GM12878 (cell line): ENCODE measurements at regions not wholly inside any gene's neighbourhood (a gene's known extent, or its start where the extent isn't known, plus 50 kb on each side); places are given as distances from the start of the nearest gene placed in this dataset.

Source experiments
- ATAC-seq: fragments of 200-7000 bp; cut with Tn5 transposase; 3 replicates; pipeline ENCODE4 v1.9.1; 2020; ENCODE audit warnings: mild to moderate bottlenecking, moderate library complexity
- BruUV-seq: library from RNA; stranded (reverse); fragments of 400-500 nt; replicated peaks from 2 replicates; lab custom pipeline; 2021; lab: Mats Ljungman, UMichigan
- CTCF ChIA-PET: fragments of 300-600 bp; sonication (Branson Sonifier 250); formaldehyde crosslinking; extraction: SDS; loops from one replicate; lab custom pipeline; 2021; ENCODE audit warnings: inconsistent platforms; lab: Yijun Ruan, JAX
- POLR2A ChIA-PET: fragments of 350-600 bp; formaldehyde crosslinking; extraction: SDS; loops from one replicate; lab custom pipeline; 2021; ENCODE audit warnings: inconsistent platforms; lab: Charles Lee
- RAD21 ChIA-PET: fragments of 300-600 bp; sonication (Branson Sonifier 250); formaldehyde crosslinking; loops from one replicate; lab custom pipeline; 2023; ENCODE audit warnings: antibody characterized with exemption; ENCODE audit not compliant: unreplicated experiment; lab: Charles Lee
- SMC1A ChIA-PET: fragments of 300-600 bp; sonication (Branson Sonifier 250); formaldehyde crosslinking; loops from one replicate; lab custom pipeline; 2023; ENCODE audit not compliant: unreplicated experiment, uncharacterized antibody; lab: Charles Lee
- DNase-seq: peaks from one replicate; pipeline ENCODE4 v3.0.0-alpha.2; 2011; ENCODE audit warnings: low read depth, low spot score
- FAIRE-seq: peaks from 3 replicates; lab custom pipeline; 2011; peaks lifted over from hg19 to GRCh38; lab: Jason Lieb, UNC
- H2AFZ ChIP-seq: 2 replicates; pipeline ENCODE4 v1.6.0; 2011; ENCODE audit warnings: low read depth, low read length, control low read depth; ENCODE audit not compliant: control insufficient read depth
- H3K27ac ChIP-seq: 2 replicates; pipeline ENCODE4 v1.5.1; 2011; ENCODE audit warnings: control low read depth; ENCODE audit not compliant: control insufficient read depth, insufficient read depth
- H3K27me3 ChIP-seq, 2 experiments: replicated peaks in 1 of 2; 2 replicates each; pipeline versions ENCODE4 v1.6.0 to v1.6.1; 2011; ENCODE audit warnings: low read length in 1 of 2; ENCODE audit not compliant: control insufficient read depth in 2 of 2, insufficient read depth in 2 of 2
- H3K36me3 ChIP-seq, 2 experiments: 2 replicates each; pipeline ENCODE4 v1.5.1; 2011; ENCODE audit warnings: low read length in 1 of 2; ENCODE audit not compliant: control insufficient read depth in 2 of 2, insufficient read depth in 2 of 2
- H3K4me1 ChIP-seq: 2 replicates; pipeline ENCODE4 v1.6.1; 2011; ENCODE audit warnings: mild to moderate bottlenecking, low read length, moderate library complexity, mixed read lengths; ENCODE audit not compliant: control insufficient read depth, insufficient read depth
- H3K4me2 ChIP-seq: 2 replicates; pipeline ENCODE4 v1.6.0; 2011; ENCODE audit warnings: control low read depth; ENCODE audit not compliant: control insufficient read depth, insufficient read depth
- H3K4me3 ChIP-seq: fragments of 200-600 bp; sonication (generic); 2 replicates; pipeline ENCODE4 v1.5.1; 2016
- H3K79me2 ChIP-seq: 2 replicates; pipeline ENCODE4 v1.6.0; 2011; ENCODE audit warnings: low read length; ENCODE audit not compliant: control insufficient read depth, insufficient read depth
- H3K9ac ChIP-seq: 2 replicates; pipeline ENCODE4 v1.8.0; 2011; ENCODE audit warnings: low read length, control low read depth, mixed read lengths; ENCODE audit not compliant: control insufficient read depth, insufficient read depth
- H3K9me3 ChIP-seq: replicated peaks from 3 replicates; pipeline ENCODE4 v1.5.1; 2011; ENCODE audit warnings: mild to moderate bottlenecking, low read length; ENCODE audit not compliant: control insufficient read depth, insufficient read depth
- H4K20me1 ChIP-seq: 2 replicates; pipeline ENCODE4 v1.6.0; 2011; ENCODE audit not compliant: control insufficient read depth, insufficient read depth
- ATF2 ChIP-seq: IDR thresholded peaks from 2 replicates; pipeline ENCODE4 v1.6.1; 2012; ENCODE audit warnings: low read length, inconsistent platforms
- BRCA1 ChIP-seq: IDR thresholded peaks from 2 replicates; pipeline ENCODE4 v1.6.1; 2011; ENCODE audit warnings: low read depth, low read length, improper control_type of control experiment
- CEBPB ChIP-seq, 2 experiments: fragments of 150-350 bp in 1 of 2; IDR thresholded peaks; 2 replicates each; pipeline ENCODE4 v1.6.1; 2012 to 2014; ENCODE audit warnings: low read depth in 2 of 2, low read length in 2 of 2, borderline replicate concordance in 1 of 2, inconsistent platforms in 1 of 2
- DPF2 ChIP-seq: fragments of 450-650 bp; IDR thresholded peaks from 2 replicates; pipeline ENCODE4 v1.6.1; 2017; ENCODE audit warnings: mild to moderate bottlenecking
- HDAC2 ChIP-seq: fragments of 200-600 bp; sonication (generic); IDR thresholded peaks from 2 replicates; pipeline ENCODE4 v1.6.1; 2017
- IRF5 ChIP-seq: fragments of 450-650 bp; IDR thresholded peaks from 2 replicates; pipeline ENCODE4 v1.6.1; 2017; ENCODE audit warnings: borderline replicate concordance
- LARP7 ChIP-seq: fragments of 450-650 bp; IDR thresholded peaks from 2 replicates; pipeline ENCODE4 v1.6.1; 2017; ENCODE audit warnings: mild to moderate bottlenecking
- MEF2A ChIP-seq: IDR thresholded peaks from 2 replicates; pipeline ENCODE4 v1.6.1; 2011; ENCODE audit warnings: low read depth, mild to moderate bottlenecking, low read length, moderate library complexity; ENCODE audit not compliant: insufficient read depth
- POLR2AphosphoS2 ChIP-seq: IDR thresholded peaks from 2 replicates; pipeline ENCODE4 v1.6.1; 2011; ENCODE audit warnings: low read depth, mild to moderate bottlenecking, low read length, improper control_type of control experiment, moderate library complexity
- RELA ChIP-seq: fragments of 450-650 bp; IDR thresholded peaks from 2 replicates; pipeline ENCODE4 v1.8.0; 2014; ENCODE audit warnings: borderline replicate concordance; ENCODE audit not compliant: partially characterized antibody
- SIX5 ChIP-seq: IDR thresholded peaks from 2 replicates; pipeline ENCODE4 v1.6.1; 2011; ENCODE audit warnings: mild to moderate bottlenecking, low read depth, low read length, moderate library complexity; ENCODE audit not compliant: severe bottlenecking
- SP1 ChIP-seq: IDR thresholded peaks from one replicate; pipeline ENCODE4 v1.6.1; 2011; ENCODE audit warnings: low read depth, low read length
- SREBF2 ChIP-seq: IDR thresholded peaks from 2 replicates; pipeline ENCODE4 v1.6.1; 2012; ENCODE audit warnings: mild to moderate bottlenecking, low read length
- TCF3 ChIP-seq: IDR thresholded peaks from 2 replicates; pipeline ENCODE4 v1.6.1; 2012; ENCODE audit warnings: low read depth, mild to moderate bottlenecking, low read length, borderline replicate concordance; ENCODE audit not compliant: insufficient read depth
- USF2 ChIP-seq: IDR thresholded peaks from 2 replicates; pipeline ENCODE4 v1.6.1; 2011; ENCODE audit warnings: low read depth, low read length, improper control_type of control experiment, borderline replicate concordance
- ZNF217 ChIP-seq: fragments of 450-650 bp; IDR thresholded peaks from 2 replicates; pipeline ENCODE4 v1.6.1; 2017; ENCODE audit warnings: antibody characterized with exemption, mild to moderate bottlenecking
- WGBS: methylation state at CpG from one replicate; pipeline ENCODE4 v1.1.6; 2016; ENCODE audit warnings: low lambda C conversion rate; ENCODE audit not compliant: insufficient replicate concordance, insufficient coverage; ENCODE audit errors: missing lambda C conversion rate; 5-methylcytosine and 5-hydroxymethylcytosine counted together
- in situ Hi-C: fragments of 300-500 bp; cut with MboI; formaldehyde crosslinking; loops from 9 replicates; pipeline ENCODE4 v1.14.3; 2018; ENCODE audit warnings: mixed read lengths
- intact Hi-C: fragments of 100-400 bp; cut with micrococcal nuclease; formaldehyde crosslinking; loops from one replicate; pipeline ENCODE4 v1.14.2; 2022; ENCODE audit not compliant: unreplicated experiment
- TF ChIP-seq, protein P1 (sequence below): IDR thresholded peaks from 2 replicates; pipeline ENCODE4 v1.6.1; 2011; ENCODE audit warnings: mild to moderate bottlenecking, low read depth, low read length, moderate library complexity; ENCODE audit not compliant: insufficient replicate concordance
- TF ChIP-seq, protein P2 (sequence below): IDR thresholded peaks from 2 replicates; pipeline ENCODE4 v1.6.1; 2012; ENCODE audit warnings: low read depth, low read length, improper control_type of control experiment
- TF ChIP-seq, protein P3 (sequence below): IDR thresholded peaks from 2 replicates; pipeline ENCODE4 v1.6.1; 2012; ENCODE audit warnings: low read depth, low read length, improper control_type of control experiment

GRCh38 chr1:189682591-189682990 lies 795.1 kb downstream of the BRINP3 start:
- TF ChIP-seq CEBPB (IDR thresholded peaks at IDR 0.05; ENCODE audit: borderline replicate concordance in 1 of 2, low read depth in 2 of 2, low read length in 2 of 2) (no peak), HDAC2 (no peak), RELA (no peak), DPF2 (no peak), BRCA1 (no peak), TCF3 (no peak), ZNF217 (no peak), ATF2 (no peak), IRF5 (no peak), LARP7 (no peak), MEF2A (no peak), POLR2AphosphoS2 (no peak), SREBF2 (no peak), USF2 (no peak), SIX5 (no peak), SP1 (no peak)
- TF ChIP-seq, protein P1, sequence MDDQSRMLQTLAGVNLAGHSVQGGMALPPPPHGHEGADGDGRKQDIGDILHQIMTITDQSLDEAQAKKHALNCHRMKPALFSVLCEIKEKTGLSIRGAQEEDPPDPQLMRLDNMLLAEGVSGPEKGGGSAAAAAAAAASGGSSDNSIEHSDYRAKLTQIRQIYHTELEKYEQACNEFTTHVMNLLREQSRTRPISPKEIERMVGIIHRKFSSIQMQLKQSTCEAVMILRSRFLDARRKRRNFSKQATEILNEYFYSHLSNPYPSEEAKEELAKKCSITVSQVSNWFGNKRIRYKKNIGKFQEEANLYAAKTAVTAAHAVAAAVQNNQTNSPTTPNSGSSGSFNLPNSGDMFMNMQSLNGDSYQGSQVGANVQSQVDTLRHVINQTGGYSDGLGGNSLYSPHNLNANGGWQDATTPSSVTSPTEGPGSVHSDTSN: no peak
- TF ChIP-seq, protein P2, sequence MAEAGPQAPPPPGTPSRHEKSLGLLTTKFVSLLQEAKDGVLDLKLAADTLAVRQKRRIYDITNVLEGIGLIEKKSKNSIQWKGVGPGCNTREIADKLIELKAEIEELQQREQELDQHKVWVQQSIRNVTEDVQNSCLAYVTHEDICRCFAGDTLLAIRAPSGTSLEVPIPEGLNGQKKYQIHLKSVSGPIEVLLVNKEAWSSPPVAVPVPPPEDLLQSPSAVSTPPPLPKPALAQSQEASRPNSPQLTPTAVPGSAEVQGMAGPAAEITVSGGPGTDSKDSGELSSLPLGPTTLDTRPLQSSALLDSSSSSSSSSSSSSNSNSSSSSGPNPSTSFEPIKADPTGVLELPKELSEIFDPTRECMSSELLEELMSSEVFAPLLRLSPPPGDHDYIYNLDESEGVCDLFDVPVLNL: no peak
- TF ChIP-seq, protein P3, sequence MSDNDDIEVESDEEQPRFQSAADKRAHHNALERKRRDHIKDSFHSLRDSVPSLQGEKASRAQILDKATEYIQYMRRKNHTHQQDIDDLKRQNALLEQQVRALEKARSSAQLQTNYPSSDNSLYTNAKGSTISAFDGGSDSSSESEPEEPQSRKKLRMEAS: no peak
- ChIA-PET SMC1A (interaction anchor here (0.8 kb wide), 1 partner anchor 9 kb away, joined by 3 read pairs; no protein-coding TSS in a partner anchor), POLR2A (no interaction called here), CTCF (interaction anchor here (1.8 kb wide), 1 partner anchor 11 kb away, joined by 3 read pairs; no protein-coding TSS in a partner anchor), RAD21 (interaction anchor here (0.6 kb wide), 1 partner anchor 681 kb away, joined by 3 read pairs; no protein-coding TSS in a partner anchor)
- FAIRE-seq: no peak
- no peaks in the 10 kb centered on the region for H4K20me1 ChIP-seq
- no peak overlapping the region for H3K9ac ChIP-seq
- no peak for ATAC-seq
- intact Hi-C loops (no loop called here), in situ Hi-C loops (no loop called here)
- no peak overlapping the region for H3K4me2 ChIP-seq
- no peaks in the 10 kb centered on the region for H3K27me3 ChIP-seq
- no peak overlapping the region for H3K4me3 ChIP-seq
- H3K9me3 ChIP-seq: no peaks in the 10 kb centered on the region
- H3K4me1 ChIP-seq: no peaks in the 10 kb centered on the region
- no peak overlapping the region for H3K27ac ChIP-seq
- BruUV-seq: no TSS peak
- no peak for DNase-seq
- H3K79me2 ChIP-seq: no peaks in the 10 kb centered on the region
- H3K36me3 ChIP-seq: no peaks in the 10 kb centered on the region
- 33% methylated on average over 3 of the region's 3 CpGs for WGBS
- H2AFZ ChIP-seq: no peak overlapping the region
